HCT116 (cell line): ENCODE measurements at regions not wholly inside any gene's neighbourhood (a gene's known extent, or its start where the extent isn't known, plus 50 kb on each side); places are given as distances from the start of the nearest gene placed in this dataset.

Experiments used
- CEBPB ChIP-seq: IDR thresholded peaks from 2 replicates; pipeline ENCODE4 v1.6.1; 2012; ENCODE audit warnings: low read depth
- CTCF ChIP-seq, 3 experiments: fragments of 200-600 bp in 1 of 3; sonication (generic) in 1 of 3; IDR thresholded peaks in 2 of 3; conservative IDR thresholded peaks in 1 of 3; 2 replicates each; pipeline ENCODE4 v1.5.1; 2012 to 2017; ENCODE audit warnings: low read depth in 2 of 3, low read length in 2 of 3, antibody characterized with exemption in 1 of 3, borderline replicate concordance in 1 of 3, control low read depth in 1 of 3, mild to moderate bottlenecking in 1 of 3, mixed read lengths in 1 of 3, mixed run types in 1 of 3, moderate library complexity in 1 of 3; ENCODE audit not compliant: insufficient read depth in 1 of 3
- EZH2 ChIP-seq: fragments of 200-600 bp; sonication (generic); IDR thresholded peaks from 2 replicates; pipeline ENCODE4 v1.6.1; 2017; ENCODE audit warnings: antibody characterized with exemption, mixed run types
- POLR2A ChIP-seq: IDR thresholded peaks from 2 replicates; pipeline ENCODE4 v1.7.0; 2011; ENCODE audit warnings: borderline replicate concordance; ENCODE audit not compliant: insufficient read depth, insufficient read length; ENCODE audit errors: extremely low read depth
- RAD21 ChIP-seq: IDR thresholded peaks from 2 replicates; pipeline ENCODE4 v1.6.1; 2012; ENCODE audit warnings: low read depth, mild to moderate bottlenecking
- REST ChIP-seq: IDR thresholded peaks from 2 replicates; pipeline ENCODE4 v1.6.1; 2012; ENCODE audit warnings: low read depth
- SRF ChIP-seq: IDR thresholded peaks from 2 replicates; pipeline ENCODE4 v1.6.1; 2012; ENCODE audit warnings: low read depth
- TF ChIP-seq, protein P1 (sequence below): IDR thresholded peaks from 2 replicates; pipeline ENCODE4 v1.6.1; 2011; ENCODE audit warnings: mild to moderate bottlenecking, low read length, moderate library complexity; ENCODE audit not compliant: insufficient replicate concordance; ENCODE audit errors: extremely low read depth

- no peak for TF ChIP-seq EZH2
- no peak for TF ChIP-seq CTCF (IDR thresholded peaks at IDR 0.05 in 2 of 3, conservative IDR thresholded peaks at IDR 0.05 in 1 of 3; ENCODE audit: borderline replicate concordance in 1 of 3, insufficient read depth in 1 of 3, low read depth in 2 of 3, low read length in 2 of 3)
- TF ChIP-seq POLR2A = no peak
- TF ChIP-seq RAD21 = no peak
- TF ChIP-seq CEBPB = no peak
- TF ChIP-seq SRF = no peak
- no peak for TF ChIP-seq REST
- TF ChIP-seq, protein P1, sequence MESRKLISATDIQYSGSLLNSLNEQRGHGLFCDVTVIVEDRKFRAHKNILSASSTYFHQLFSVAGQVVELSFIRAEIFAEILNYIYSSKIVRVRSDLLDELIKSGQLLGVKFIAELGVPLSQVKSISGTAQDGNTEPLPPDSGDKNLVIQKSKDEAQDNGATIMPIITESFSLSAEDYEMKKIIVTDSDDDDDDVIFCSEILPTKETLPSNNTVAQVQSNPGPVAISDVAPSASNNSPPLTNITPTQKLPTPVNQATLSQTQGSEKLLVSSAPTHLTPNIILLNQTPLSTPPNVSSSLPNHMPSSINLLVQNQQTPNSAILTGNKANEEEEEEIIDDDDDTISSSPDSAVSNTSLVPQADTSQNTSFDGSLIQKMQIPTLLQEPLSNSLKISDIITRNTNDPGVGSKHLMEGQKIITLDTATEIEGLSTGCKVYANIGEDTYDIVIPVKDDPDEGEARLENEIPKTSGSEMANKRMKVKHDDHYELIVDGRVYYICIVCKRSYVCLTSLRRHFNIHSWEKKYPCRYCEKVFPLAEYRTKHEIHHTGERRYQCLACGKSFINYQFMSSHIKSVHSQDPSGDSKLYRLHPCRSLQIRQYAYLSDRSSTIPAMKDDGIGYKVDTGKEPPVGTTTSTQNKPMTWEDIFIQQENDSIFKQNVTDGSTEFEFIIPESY = no peak
Measured at GRCh38 chr3:8359133-8359532, 142.5 kb upstream of the LMCD1 start.
